Right lobe of liver (tissue), 4 donors: ENCODE measurements at regions not wholly inside any gene's neighbourhood (a gene's known extent, or its start where the extent isn't known, plus 50 kb on each side); places are given as distances from the start of the nearest gene placed in this dataset.

Experiments used
- CTCF ChIP-seq, 4 donors: fragments of 200-600 bp in 3 of 4; fragments of 450-650 bp in 1 of 4; IDR thresholded peaks; one replicate each; pipeline versions ENCODE4 v1.5.1 to v1.8.0; 2016 to 2022; ENCODE audit warnings: antibody characterized with exemption in 4 of 4, mild to moderate bottlenecking in 2 of 4
- POLR2A ChIP-seq: fragments of 450-650 bp; IDR thresholded peaks from one replicate; pipeline ENCODE4 v1.6.1; 2017; ENCODE audit warnings: antibody characterized with exemption, mild to moderate bottlenecking
- donor health status: DM: no; HTN: no; CAD: no.
- donor health status: DM: no; HTN: no; CAD: no.
- donor health status: DM: no; HTN: yes; CAD: no.

- TF ChIP-seq CTCF (IDR thresholded peaks at IDR 0.05), result no peak
- TF ChIP-seq POLR2A, result no peak
Measured at GRCh38 chr13:21971662-21972621, 301.1 kb downstream of the FGF9 start.
